ENCODE measurements at regions not wholly inside any gene's neighbourhood (a gene's known extent, or its start where the extent isn't known, plus 50 kb on each side); places are given as distances from the start of the nearest gene placed in this dataset.

- no peaks in the 10 kb centered on the region for H3K4me1 ChIP-seq (ENCODE audit: insufficient read depth, low read length)
- H3K9me3 Mint-ChIP-seq = peaks cover 0 to 15% (median 2%) of the 10 kb centered on the region in 8 donors
- no peak overlapping the region for H3K4me3 Mint-ChIP-seq
- POLR2A ChIA-PET (ENCODE audit: partially characterized antibody) = no interaction called here
- no peaks in the 10 kb centered on the region for H3K4me1 Mint-ChIP-seq
- CTCF ChIA-PET (ENCODE audit: partially characterized antibody) = interaction anchor here (1.4 kb wide), 1 partner anchor 10 kb away, joined by 5 read pairs; no protein-coding TSS in a partner anchor
- no peak overlapping the region for H3K27ac ChIP-seq (ENCODE audit: low read depth, low read length)
- no peak overlapping the region for H3K4me3 ChIP-seq (ENCODE audit: low read length in 2 of 2)
- DNase-seq = no peak
- H3K27ac Mint-ChIP-seq = no peak overlapping the region
- H3K27me3 ChIP-seq (ENCODE audit: insufficient read depth, low read length) = no peaks in the 10 kb centered on the region
- H3K36me3 Mint-ChIP-seq = no peaks in the 10 kb centered on the region
- no peaks in the 10 kb centered on the region for H3K36me3 ChIP-seq (ENCODE audit: insufficient read depth, low read length)
- no peaks in the 10 kb centered on the region for H3K9me3 ChIP-seq (ENCODE audit: control insufficient read depth in 1 of 2, low read length in 2 of 2)
- peaks cover 2 to 14% of the 10 kb centered on the region in 2 donors for H3K27me3 Mint-ChIP-seq
- intact Hi-C loops (cut with micrococcal nuclease) = no loop called here
Observed at GRCh38 chr14:87815121-87815520, 177.9 kb downstream of the GALC start.

- no peak overlapping the region for H3K27ac Mint-ChIP-seq
- no peak overlapping the region for H3K4me3 Mint-ChIP-seq
- POLR2A ChIA-PET (ENCODE audit: partially characterized antibody) = no interaction called here
- Histone ChIP-seq H3K27ac (ENCODE audit: low read depth, low read length) (no peak overlapping the region), H3K27me3 (ENCODE audit: insufficient read depth, low read length) (no peaks in the 10 kb centered on the region), H3K4me3 (ENCODE audit: low read length in 2 of 2) (no peak overlapping the region), H3K4me1 (ENCODE audit: insufficient read depth, low read length) (no peaks in the 10 kb centered on the region), H3K9me3 (ENCODE audit: control insufficient read depth in 1 of 2, low read length in 2 of 2) (no peaks in the 10 kb centered on the region), H3K36me3 (ENCODE audit: insufficient read depth, low read length) (no peaks in the 10 kb centered on the region)
- H3K4me1 Mint-ChIP-seq = no peaks in the 10 kb centered on the region
- DNase-seq = no peak
- CTCF ChIA-PET (ENCODE audit: partially characterized antibody) = interaction anchor here (1.9 kb wide), 1 partner anchor 9 kb away, joined by 9 read pairs; no protein-coding TSS in a partner anchor
- peaks cover 2 to 14% of the 10 kb centered on the region in 2 donors for H3K27me3 Mint-ChIP-seq
- H3K9me3 Mint-ChIP-seq = peaks cover 0 to 15% (median 2%) of the 10 kb centered on the region in 8 donors
- H3K36me3 Mint-ChIP-seq = no peaks in the 10 kb centered on the region
- intact Hi-C loops (cut with micrococcal nuclease) = no loop called here
Observed at GRCh38 chr14:87813686-87814085, 179.3 kb downstream of the GALC start.

- no peaks in the 10 kb centered on the region for H3K9me3 ChIP-seq (ENCODE audit: control insufficient read depth in 1 of 2, low read length in 2 of 2)
- intact Hi-C loops (cut with micrococcal nuclease) = no loop called here
Observed at GRCh38 chr14:87813211-87813610, 179.8 kb downstream of the GALC start.

GRCh38 chr14:87811246-87811645 lies 181.7 kb downstream of the GALC start:
- Mint-ChIP-seq H3K4me3 (no peak overlapping the region), H3K27ac (no peak overlapping the region), H3K36me3 (no peaks in the 10 kb centered on the region), H3K4me1 (no peaks in the 10 kb centered on the region), H3K9me3 (peaks cover 0 to 2% (median 0%) of the 10 kb centered on the region in 8 donors), H3K27me3 (peaks cover 0 to 14% of the 10 kb centered on the region in 2 donors)
- no peaks in the 10 kb centered on the region for H3K27me3 ChIP-seq (ENCODE audit: insufficient read depth, low read length)
- no peak overlapping the region for H3K27ac ChIP-seq (ENCODE audit: low read depth, low read length)
- no peaks in the 10 kb centered on the region for H3K9me3 ChIP-seq (ENCODE audit: control insufficient read depth in 1 of 2, low read length in 2 of 2)
- no peak overlapping the region for H3K4me3 ChIP-seq (ENCODE audit: low read length in 2 of 2)
- no peak for DNase-seq
- intact Hi-C loops (cut with micrococcal nuclease) = no loop called here
- H3K36me3 ChIP-seq (ENCODE audit: insufficient read depth, low read length) = no peaks in the 10 kb centered on the region
- ChIA-PET POLR2A (ENCODE audit: partially characterized antibody) (no interaction called here), CTCF (ENCODE audit: partially characterized antibody) (interaction anchor here (1.2 kb wide), 1 partner anchor 10 kb away, joined by 3 read pairs; no protein-coding TSS in a partner anchor)
- H3K4me1 ChIP-seq (ENCODE audit: insufficient read depth, low read length) = no peaks in the 10 kb centered on the region

More at GRCh38 chr14:87813211-87813610, 179.8 kb downstream of the GALC start:
- ChIA-PET CTCF (ENCODE audit: partially characterized antibody) (interaction anchor here (1.9 kb wide), 1 partner anchor 8 kb away, joined by 9 read pairs; no protein-coding TSS in a partner anchor), POLR2A (ENCODE audit: partially characterized antibody) (no interaction called here)
- no peak overlapping the region for H3K4me3 Mint-ChIP-seq
- H3K9me3 Mint-ChIP-seq = peaks cover 0 to 12% (median 1%) of the 10 kb centered on the region in 8 donors
- Histone ChIP-seq H3K4me1 (ENCODE audit: insufficient read depth, low read length) (no peaks in the 10 kb centered on the region), H3K36me3 (ENCODE audit: insufficient read depth, low read length) (no peaks in the 10 kb centered on the region), H3K4me3 (ENCODE audit: low read length in 2 of 2) (no peak overlapping the region), H3K27ac (ENCODE audit: low read depth, low read length) (no peak overlapping the region), H3K27me3 (ENCODE audit: insufficient read depth, low read length) (no peaks in the 10 kb centered on the region)
- DNase-seq = no peak
- peaks cover 2 to 14% of the 10 kb centered on the region in 2 donors for H3K27me3 Mint-ChIP-seq
- no peaks in the 10 kb centered on the region for H3K36me3 Mint-ChIP-seq
- H3K27ac Mint-ChIP-seq = no peak overlapping the region
- H3K4me1 Mint-ChIP-seq = no peaks in the 10 kb centered on the region

GRCh38 chr14:87810711-87811110 lies 182.3 kb downstream of the GALC start:
- Mint-ChIP-seq H3K4me3 (no peak overlapping the region), H3K36me3 (no peaks in the 10 kb centered on the region), H3K27ac (no peak overlapping the region), H3K27me3 (peaks cover 0 to 14% of the 10 kb centered on the region in 2 donors), H3K4me1 (no peaks in the 10 kb centered on the region), H3K9me3 (peaks cover 0 to 2% (median 0%) of the 10 kb centered on the region in 8 donors)
- Histone ChIP-seq H3K36me3 (ENCODE audit: insufficient read depth, low read length) (no peaks in the 10 kb centered on the region), H3K27ac (ENCODE audit: low read depth, low read length) (no peak overlapping the region), H3K9me3 (ENCODE audit: control insufficient read depth in 1 of 2, low read length in 2 of 2) (no peaks in the 10 kb centered on the region), H3K27me3 (ENCODE audit: insufficient read depth, low read length) (no peaks in the 10 kb centered on the region), H3K4me1 (ENCODE audit: insufficient read depth, low read length) (no peaks in the 10 kb centered on the region), H3K4me3 (ENCODE audit: low read length in 2 of 2) (no peak overlapping the region)
- CTCF ChIA-PET (ENCODE audit: partially characterized antibody) = interaction anchor here (1.2 kb wide), 1 partner anchor 10 kb away, joined by 3 read pairs; no protein-coding TSS in a partner anchor
- POLR2A ChIA-PET (ENCODE audit: partially characterized antibody) = no interaction called here
- no peak for DNase-seq
- intact Hi-C loops (cut with micrococcal nuclease) = no loop called here

GRCh38 chr14:87809261-87809660 lies 183.7 kb downstream of the GALC start:
- Mint-ChIP-seq H3K36me3 (no peaks in the 10 kb centered on the region), H3K27me3 (peaks cover 0 to 10% of the 10 kb centered on the region in 2 donors), H3K27ac (no peak overlapping the region), H3K4me1 (peaks cover 0 to 3% (median 0%) of the 10 kb centered on the region in 4 donors), H3K9me3 (peaks cover 0 to 2% (median 0%) of the 10 kb centered on the region in 8 donors), H3K4me3 (no peak overlapping the region)
- no peaks in the 10 kb centered on the region for H3K27me3 ChIP-seq (ENCODE audit: insufficient read depth, low read length)
- no peak for DNase-seq
- no peak overlapping the region for H3K27ac ChIP-seq (ENCODE audit: low read depth, low read length)
- H3K4me3 ChIP-seq (ENCODE audit: low read length in 2 of 2) = no peak overlapping the region
- H3K9me3 ChIP-seq (ENCODE audit: control insufficient read depth in 1 of 2, low read length in 2 of 2) = no peaks in the 10 kb centered on the region
- no peaks in the 10 kb centered on the region for H3K36me3 ChIP-seq (ENCODE audit: insufficient read depth, low read length)
- no peaks in the 10 kb centered on the region for H3K4me1 ChIP-seq (ENCODE audit: insufficient read depth, low read length)
- ChIA-PET CTCF (ENCODE audit: partially characterized antibody) (interaction anchor here (1.0 kb wide), 1 partner anchor 8 kb away, joined by 3 read pairs; no protein-coding TSS in a partner anchor), POLR2A (ENCODE audit: partially characterized antibody) (no interaction called here)
- intact Hi-C loops (cut with micrococcal nuclease) = no loop called here

GRCh38 chr14:87805315-87805723 lies 187.7 kb downstream of the GALC start:
- Mint-ChIP-seq H3K9me3 (peaks cover 0 to 2% (median 0%) of the 10 kb centered on the region in 8 donors), H3K4me1 (peaks cover 0 to 3% (median 0%) of the 10 kb centered on the region in 4 donors), H3K36me3 (no peaks in the 10 kb centered on the region), H3K4me3 (no peak overlapping the region), H3K27me3 (peaks cover 0 to 4% of the 10 kb centered on the region in 2 donors), H3K27ac (no peak overlapping the region)
- intact Hi-C loops (cut with micrococcal nuclease) = loop anchor here (1.0 to 2.0 kb wide), 2 partner anchors 91 to 323 kb away; no protein-coding TSS in a partner anchor
- Histone ChIP-seq H3K9me3 (ENCODE audit: control insufficient read depth in 1 of 2, low read length in 2 of 2) (no peaks in the 10 kb centered on the region), H3K4me3 (ENCODE audit: low read length in 2 of 2) (no peak overlapping the region), H3K4me1 (ENCODE audit: insufficient read depth, low read length) (no peaks in the 10 kb centered on the region), H3K36me3 (ENCODE audit: insufficient read depth, low read length) (no peaks in the 10 kb centered on the region), H3K27me3 (ENCODE audit: insufficient read depth, low read length) (no peaks in the 10 kb centered on the region), H3K27ac (ENCODE audit: low read depth, low read length) (no peak overlapping the region)
- POLR2A ChIA-PET (ENCODE audit: partially characterized antibody) = no interaction called here
- DNase-seq = peak; percentile 6 to 33 (median 14)
- CTCF ChIA-PET (ENCODE audit: partially characterized antibody) = interaction anchor here (0.6 to 2.5 kb wide), 10 partner anchors 8 to 574 kb away, joined by 3 to 12 read pairs (median 4); no protein-coding TSS in a partner anchor
